ENCODE measurements at regions not wholly inside any gene's neighbourhood (a gene's known extent, or its start where the extent isn't known, plus 50 kb on each side); places are given as distances from the start of the nearest gene placed in this dataset.

- no peak for DNase-seq
These were observed 289.3 kb downstream of the MEIS1 start for GRCh38 chr2:66724241-66724640.

GRCh38 chr2:66729416-66730330 is 294.7 kb downstream of the MEIS1 start:
- no peak for DNase-seq

- no peak for DNase-seq
These were observed 295.5 kb downstream of the MEIS1 start for GRCh38 chr2:66730441-66730840.

- DNase-seq, result no peak
These were observed 298.6 kb downstream of the MEIS1 start for GRCh38 chr2:66733364-66733999.

- DNase-seq, result no peak
These were observed 314.0 kb downstream of the MEIS1 start for GRCh38 chr2:66748939-66749338.

GRCh38 chr2:66749566-66749965 is 314.6 kb downstream of the MEIS1 start:
- DNase-seq, result no peak

GRCh38 chr2:66753257-66753656 is 318.3 kb downstream of the MEIS1 start:
- DNase-seq, result no peak

GRCh38 chr2:66753660-66754059 is 318.7 kb downstream of the MEIS1 start:
- no peak for DNase-seq

- DNase-seq, result no peak
These were observed 321.0 kb downstream of the MEIS1 start for GRCh38 chr2:66755974-66756373.

- no peak for DNase-seq
These were observed 326.9 kb downstream of the MEIS1 start for GRCh38 chr2:66761826-66762225.

GRCh38 chr2:66762761-66763160 is 327.8 kb downstream of the MEIS1 start:
- no peak for DNase-seq

GRCh38 chr2:66766582-66766981 is 331.7 kb downstream of the MEIS1 start:
- DNase-seq, result no peak

- DNase-seq, result no peak
These were observed 336.5 kb downstream of the MEIS1 start for GRCh38 chr2:66771359-66771976.

GRCh38 chr2:66772618-66773017 is 337.7 kb downstream of the MEIS1 start:
- no peak for DNase-seq

GRCh38 chr2:66775730-66776422 is 341.0 kb downstream of the MEIS1 start:
- DNase-seq, result no peak

GRCh38 chr2:66781804-66782203 is 346.9 kb downstream of the MEIS1 start:
- no peak for DNase-seq

GRCh38 chr2:66782780-66783361 is 347.9 kb downstream of the MEIS1 start:
- DNase-seq, result no peak

- DNase-seq, result no peak
These were observed 354.8 kb downstream of the MEIS1 start for GRCh38 chr2:66789741-66790140.

- no peak for DNase-seq
These were observed 355.8 kb downstream of the MEIS1 start for GRCh38 chr2:66790651-66791181.

- DNase-seq, result no peak
These were observed 359.1 kb downstream of the MEIS1 start for GRCh38 chr2:66794070-66794469.

GRCh38 chr2:66794551-66794950 is 359.6 kb downstream of the MEIS1 start:
- no peak for DNase-seq

GRCh38 chr2:66802877-66803276 is 368.0 kb downstream of the MEIS1 start:
- DNase-seq, result no peak

GRCh38 chr2:66803726-66804125 is 368.8 kb downstream of the MEIS1 start:
- DNase-seq, result no peak
